GM04503 (cell line): ENCODE measurements at regions not wholly inside any gene's neighbourhood (a gene's known extent, or its start where the extent isn't known, plus 50 kb on each side); places are given as distances from the start of the nearest gene placed in this dataset.

Experiments
- DNase-seq: peaks from one replicate; pipeline ENCODE4 v3.0.0-alpha.2; 2012; ENCODE audit warnings: low read depth

GRCh38 chr1:218823291-218823900 lies 350.3 kb upstream of the LYPLAL1 start:
- DNase-seq = peak; percentile 92

GRCh38 chr1:218827486-218827885 lies 346.2 kb upstream of the LYPLAL1 start:
- DNase-seq = no peak

GRCh38 chr1:218828125-218828650 lies 345.5 kb upstream of the LYPLAL1 start:
- no peak for DNase-seq

GRCh38 chr1:218829097-218829496 lies 344.6 kb upstream of the LYPLAL1 start:
- DNase-seq = no peak

- DNase-seq = no peak
These were observed 338.1 kb upstream of the LYPLAL1 start for GRCh38 chr1:218835609-218836008.

- DNase-seq = no peak
These were observed 337.4 kb upstream of the LYPLAL1 start for GRCh38 chr1:218836264-218836663.

GRCh38 chr1:218837051-218837450 lies 336.6 kb upstream of the LYPLAL1 start:
- DNase-seq = no peak

GRCh38 chr1:218845589-218845988 lies 328.1 kb upstream of the LYPLAL1 start:
- DNase-seq = no peak

GRCh38 chr1:218846181-218846580 lies 327.5 kb upstream of the LYPLAL1 start:
- DNase-seq = peak; percentile 77

GRCh38 chr1:218847089-218847768 lies 326.4 kb upstream of the LYPLAL1 start:
- no peak for DNase-seq

GRCh38 chr1:218848009-218848408 lies 325.7 kb upstream of the LYPLAL1 start:
- DNase-seq = no peak

GRCh38 chr1:218850367-218850766 lies 323.3 kb upstream of the LYPLAL1 start:
- peak; percentile 38 for DNase-seq

GRCh38 chr1:218851586-218851985 lies 322.1 kb upstream of the LYPLAL1 start:
- DNase-seq = no peak

GRCh38 chr1:218852527-218852926 lies 321.2 kb upstream of the LYPLAL1 start:
- DNase-seq = no peak

- no peak for DNase-seq
These were observed 309.7 kb upstream of the LYPLAL1 start for GRCh38 chr1:218863987-218864386.

- DNase-seq = no peak
These were observed 308.1 kb upstream of the LYPLAL1 start for GRCh38 chr1:218865591-218865990.

GRCh38 chr1:218866507-218866906 lies 307.2 kb upstream of the LYPLAL1 start:
- no peak for DNase-seq

GRCh38 chr1:218867066-218867465 lies 306.6 kb upstream of the LYPLAL1 start:
- no peak for DNase-seq

- no peak for DNase-seq
These were observed 305.6 kb upstream of the LYPLAL1 start for GRCh38 chr1:218867941-218868626.

GRCh38 chr1:218869276-218869675 lies 304.4 kb upstream of the LYPLAL1 start:
- no peak for DNase-seq

GRCh38 chr1:218872026-218872425 lies 301.7 kb upstream of the LYPLAL1 start:
- no peak for DNase-seq

GRCh38 chr1:218872928-218873327 lies 300.8 kb upstream of the LYPLAL1 start:
- no peak for DNase-seq

- peak; percentile 14 for DNase-seq
These were observed 299.4 kb upstream of the LYPLAL1 start for GRCh38 chr1:218874313-218874712.
